HepG2 (cell line): ENCODE measurements at regions not wholly inside any gene's neighbourhood (a gene's known extent, or its start where the extent isn't known, plus 50 kb on each side); places are given as distances from the start of the nearest gene placed in this dataset.

Source experiments
- SIN3A ChIP-seq: IDR thresholded peaks from 2 replicates; pipeline ENCODE4 v1.6.1; 2011; ENCODE audit warnings: low read depth, mild to moderate bottlenecking, control low read depth, low read length, borderline replicate concordance
- SMC3 ChIP-seq: IDR thresholded peaks from 2 replicates; pipeline ENCODE4 v1.6.1; 2011; ENCODE audit warnings: low read length, improper control_type of control experiment
- TCF7L2 ChIP-seq: IDR thresholded peaks from 2 replicates; pipeline ENCODE4 v1.6.1; 2011; ENCODE audit warnings: mild to moderate bottlenecking, low read depth, low read length, moderate library complexity
- ZBTB1 ChIP-seq: sonication (generic); formaldehyde crosslinking; IDR thresholded peaks from 2 replicates; pipeline ENCODE4 v1.4.0; 2020; ENCODE audit warnings: missing genetic modification reagents, borderline replicate concordance
- ZBTB20 ChIP-seq: sonication (generic); formaldehyde crosslinking; IDR thresholded peaks from 2 replicates; pipeline ENCODE4 v1.8.1; 2023; ENCODE audit warnings: missing genetic modification reagents, low read depth, mild to moderate bottlenecking, borderline replicate concordance
- ZBTB7A ChIP-seq: sonication (generic); formaldehyde crosslinking; IDR thresholded peaks from 2 replicates; pipeline ENCODE4 v1.8.0; 2022; ENCODE audit warnings: mild to moderate bottlenecking, missing genetic modification reagents
- ZFAT ChIP-seq: sonication (generic); formaldehyde crosslinking; conservative IDR thresholded peaks from 2 replicates; pipeline ENCODE4 v1.8.1; 2023; ENCODE audit warnings: missing genetic modification reagents, inconsistent platforms
- TF ChIP-seq, protein P1 (sequence below): sonication (generic); formaldehyde crosslinking; IDR thresholded peaks from 2 replicates; pipeline ENCODE4 v1.5.0; 2020; ENCODE audit warnings: mild to moderate bottlenecking, missing genetic modification reagents, moderate library complexity
- TF ChIP-seq, protein P2 (sequence below): sonication (generic); formaldehyde crosslinking; IDR thresholded peaks from 2 replicates; pipeline ENCODE4 v1.8.0; 2022; ENCODE audit warnings: mild to moderate bottlenecking, missing genetic modification reagents, moderate library complexity
- TF ChIP-seq, protein P3 (sequence below): fragments of 450-650 bp; IDR thresholded peaks from 2 replicates; pipeline ENCODE4 v1.6.1; 2017; ENCODE audit warnings: mild to moderate bottlenecking
- TF ChIP-seq, protein P4 (sequence below), 2 experiments: fragments of 450-650 bp in 1 of 2; sonication (generic) in 1 of 2; formaldehyde crosslinking in 1 of 2; IDR thresholded peaks; 2 replicates each; pipeline versions ENCODE4 v1.6.1 to v1.8.0; 2016 to 2022; ENCODE audit warnings: antibody characterized with exemption in 1 of 2, mild to moderate bottlenecking in 1 of 2, missing genetic modification reagents in 1 of 2

DNA sequence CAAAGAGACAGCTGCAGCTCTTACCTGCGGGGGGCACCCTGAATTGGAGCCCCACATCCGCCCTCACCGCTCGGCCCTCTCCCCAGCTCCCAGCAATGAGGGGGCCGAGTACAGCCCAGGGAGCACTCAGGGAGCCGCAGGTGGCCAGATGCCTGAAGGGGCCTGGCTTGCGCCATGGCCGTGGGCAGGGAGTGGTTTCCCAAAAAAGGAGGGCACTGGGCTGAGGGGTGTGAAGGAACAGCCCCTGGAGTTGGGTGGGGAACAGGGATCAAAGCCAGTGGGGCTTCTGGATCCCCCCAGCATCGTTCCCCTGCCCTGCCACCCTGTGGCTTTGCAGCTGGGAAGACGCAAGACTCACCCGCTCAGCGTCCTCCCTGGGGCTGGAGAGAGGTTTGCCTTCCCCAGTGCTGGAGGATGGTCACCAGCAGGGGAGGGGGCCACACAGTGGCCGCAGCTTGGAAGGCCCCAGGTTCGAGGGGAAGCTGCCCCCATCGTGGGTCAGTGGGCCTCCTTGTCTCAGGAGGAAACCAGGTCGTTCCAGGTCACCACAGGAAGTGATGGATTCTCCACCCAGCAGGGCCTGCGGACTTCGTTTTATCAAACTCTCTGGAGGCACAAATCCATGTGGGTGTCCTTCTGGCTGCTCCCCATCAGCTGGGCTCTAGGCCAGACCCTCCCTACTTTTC, 68.2 kb upstream of the HPCAL1 start:
- TF ChIP-seq, protein P1, sequence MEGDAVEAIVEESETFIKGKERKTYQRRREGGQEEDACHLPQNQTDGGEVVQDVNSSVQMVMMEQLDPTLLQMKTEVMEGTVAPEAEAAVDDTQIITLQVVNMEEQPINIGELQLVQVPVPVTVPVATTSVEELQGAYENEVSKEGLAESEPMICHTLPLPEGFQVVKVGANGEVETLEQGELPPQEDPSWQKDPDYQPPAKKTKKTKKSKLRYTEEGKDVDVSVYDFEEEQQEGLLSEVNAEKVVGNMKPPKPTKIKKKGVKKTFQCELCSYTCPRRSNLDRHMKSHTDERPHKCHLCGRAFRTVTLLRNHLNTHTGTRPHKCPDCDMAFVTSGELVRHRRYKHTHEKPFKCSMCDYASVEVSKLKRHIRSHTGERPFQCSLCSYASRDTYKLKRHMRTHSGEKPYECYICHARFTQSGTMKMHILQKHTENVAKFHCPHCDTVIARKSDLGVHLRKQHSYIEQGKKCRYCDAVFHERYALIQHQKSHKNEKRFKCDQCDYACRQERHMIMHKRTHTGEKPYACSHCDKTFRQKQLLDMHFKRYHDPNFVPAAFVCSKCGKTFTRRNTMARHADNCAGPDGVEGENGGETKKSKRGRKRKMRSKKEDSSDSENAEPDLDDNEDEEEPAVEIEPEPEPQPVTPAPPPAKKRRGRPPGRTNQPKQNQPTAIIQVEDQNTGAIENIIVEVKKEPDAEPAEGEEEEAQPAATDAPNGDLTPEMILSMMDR (CRISPR knock-in tag): no peak
- no peak for TF ChIP-seq ZBTB7A (CRISPR knock-in tag)
- TF ChIP-seq, protein P2, sequence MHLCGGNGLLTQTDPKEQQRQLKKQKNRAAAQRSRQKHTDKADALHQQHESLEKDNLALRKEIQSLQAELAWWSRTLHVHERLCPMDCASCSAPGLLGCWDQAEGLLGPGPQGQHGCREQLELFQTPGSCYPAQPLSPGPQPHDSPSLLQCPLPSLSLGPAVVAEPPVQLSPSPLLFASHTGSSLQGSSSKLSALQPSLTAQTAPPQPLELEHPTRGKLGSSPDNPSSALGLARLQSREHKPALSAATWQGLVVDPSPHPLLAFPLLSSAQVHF: no peak
- no peak for TF ChIP-seq ZBTB1 (CRISPR knock-in tag)
- TF ChIP-seq ZFAT (CRISPR knock-in tag): no peak
- no peak for TF ChIP-seq TCF7L2
- TF ChIP-seq, protein P3, sequence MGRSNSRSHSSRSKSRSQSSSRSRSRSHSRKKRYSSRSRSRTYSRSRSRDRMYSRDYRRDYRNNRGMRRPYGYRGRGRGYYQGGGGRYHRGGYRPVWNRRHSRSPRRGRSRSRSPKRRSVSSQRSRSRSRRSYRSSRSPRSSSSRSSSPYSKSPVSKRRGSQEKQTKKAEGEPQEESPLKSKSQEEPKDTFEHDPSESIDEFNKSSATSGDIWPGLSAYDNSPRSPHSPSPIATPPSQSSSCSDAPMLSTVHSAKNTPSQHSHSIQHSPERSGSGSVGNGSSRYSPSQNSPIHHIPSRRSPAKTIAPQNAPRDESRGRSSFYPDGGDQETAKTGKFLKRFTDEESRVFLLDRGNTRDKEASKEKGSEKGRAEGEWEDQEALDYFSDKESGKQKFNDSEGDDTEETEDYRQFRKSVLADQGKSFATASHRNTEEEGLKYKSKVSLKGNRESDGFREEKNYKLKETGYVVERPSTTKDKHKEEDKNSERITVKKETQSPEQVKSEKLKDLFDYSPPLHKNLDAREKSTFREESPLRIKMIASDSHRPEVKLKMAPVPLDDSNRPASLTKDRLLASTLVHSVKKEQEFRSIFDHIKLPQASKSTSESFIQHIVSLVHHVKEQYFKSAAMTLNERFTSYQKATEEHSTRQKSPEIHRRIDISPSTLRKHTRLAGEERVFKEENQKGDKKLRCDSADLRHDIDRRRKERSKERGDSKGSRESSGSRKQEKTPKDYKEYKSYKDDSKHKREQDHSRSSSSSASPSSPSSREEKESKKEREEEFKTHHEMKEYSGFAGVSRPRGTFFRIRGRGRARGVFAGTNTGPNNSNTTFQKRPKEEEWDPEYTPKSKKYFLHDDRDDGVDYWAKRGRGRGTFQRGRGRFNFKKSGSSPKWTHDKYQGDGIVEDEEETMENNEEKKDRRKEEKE: no peak
- no peak for TF ChIP-seq ZBTB20 (CRISPR knock-in tag)
- no peak for TF ChIP-seq SIN3A
- TF ChIP-seq, protein P4, sequence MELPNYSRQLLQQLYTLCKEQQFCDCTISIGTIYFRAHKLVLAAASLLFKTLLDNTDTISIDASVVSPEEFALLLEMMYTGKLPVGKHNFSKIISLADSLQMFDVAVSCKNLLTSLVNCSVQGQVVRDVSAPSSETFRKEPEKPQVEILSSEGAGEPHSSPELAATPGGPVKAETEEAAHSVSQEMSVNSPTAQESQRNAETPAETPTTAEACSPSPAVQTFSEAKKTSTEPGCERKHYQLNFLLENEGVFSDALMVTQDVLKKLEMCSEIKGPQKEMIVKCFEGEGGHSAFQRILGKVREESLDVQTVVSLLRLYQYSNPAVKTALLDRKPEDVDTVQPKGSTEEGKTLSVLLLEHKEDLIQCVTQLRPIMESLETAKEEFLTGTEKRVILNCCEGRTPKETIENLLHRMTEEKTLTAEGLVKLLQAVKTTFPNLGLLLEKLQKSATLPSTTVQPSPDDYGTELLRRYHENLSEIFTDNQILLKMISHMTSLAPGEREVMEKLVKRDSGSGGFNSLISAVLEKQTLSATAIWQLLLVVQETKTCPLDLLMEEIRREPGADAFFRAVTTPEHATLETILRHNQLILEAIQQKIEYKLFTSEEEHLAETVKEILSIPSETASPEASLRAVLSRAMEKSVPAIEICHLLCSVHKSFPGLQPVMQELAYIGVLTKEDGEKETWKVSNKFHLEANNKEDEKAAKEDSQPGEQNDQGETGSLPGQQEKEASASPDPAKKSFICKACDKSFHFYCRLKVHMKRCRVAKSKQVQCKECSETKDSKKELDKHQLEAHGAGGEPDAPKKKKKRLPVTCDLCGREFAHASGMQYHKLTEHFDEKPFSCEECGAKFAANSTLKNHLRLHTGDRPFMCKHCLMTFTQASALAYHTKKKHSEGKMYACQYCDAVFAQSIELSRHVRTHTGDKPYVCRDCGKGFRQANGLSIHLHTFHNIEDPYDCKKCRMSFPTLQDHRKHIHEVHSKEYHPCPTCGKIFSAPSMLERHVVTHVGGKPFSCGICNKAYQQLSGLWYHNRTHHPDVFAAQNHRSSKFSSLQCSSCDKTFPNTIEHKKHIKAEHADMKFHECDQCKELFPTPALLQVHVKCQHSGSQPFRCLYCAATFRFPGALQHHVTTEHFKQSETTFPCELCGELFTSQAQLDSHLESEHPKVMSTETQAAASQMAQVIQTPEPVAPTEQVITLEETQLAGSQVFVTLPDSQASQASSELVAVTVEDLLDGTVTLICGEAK (IDR thresholded peaks at IDR 0.05): no peak
- TF ChIP-seq, protein P4 (CRISPR knock-in tag; IDR thresholded peaks at IDR 0.05): no peak
- no peak for TF ChIP-seq SMC3
